Karpas-422 (cell line): ENCODE measurements at regions not wholly inside any gene's neighbourhood (a gene's known extent, or its start where the extent isn't known, plus 50 kb on each side); places are given as distances from the start of the nearest gene placed in this dataset.
A peak's percentile ranks its signal among the peaks of the same experiment; 100 is the strongest.
"Not testable (repeated sequence)": the region's sequence is repeated elsewhere in the genome, so short reads cannot be mapped to it uniquely, and the experiment has no call there.

Source experiments
- DNase-seq: peaks from one replicate; pipeline ENCODE4 v3.0.0-alpha.2; 2015
- H2AFZ ChIP-seq: fragments of 200-600 bp; sonication (generic); 2 replicates; pipeline ENCODE4 v1.6.1; 2014; ENCODE audit warnings: antibody characterized with exemption, low read length, mixed read lengths
- H3K27ac ChIP-seq: fragments of 200-600 bp; sonication (generic); 2 replicates; pipeline ENCODE4 v1.5.1; 2014; ENCODE audit warnings: mild to moderate bottlenecking, low read length, moderate library complexity
- H3K27me3 ChIP-seq: fragments of 200-600 bp; sonication (generic); 2 replicates; pipeline ENCODE4 v1.6.1; 2014; ENCODE audit warnings: low read length, mixed read lengths
- H3K36me3 ChIP-seq: fragments of 200-600 bp; sonication (generic); 2 replicates; pipeline ENCODE4 v1.6.1; 2014; ENCODE audit warnings: low read length, mixed read lengths; ENCODE audit not compliant: insufficient read depth
- H3K4me1 ChIP-seq: fragments of 200-600 bp; sonication (generic); 2 replicates; pipeline ENCODE4 v1.6.1; 2014; ENCODE audit warnings: mild to moderate bottlenecking, low read length, mixed read lengths
- H3K4me2 ChIP-seq: fragments of 200-600 bp; sonication (generic); 2 replicates; pipeline ENCODE4 v1.6.1; 2014; ENCODE audit warnings: low read length, low read depth, mild to moderate bottlenecking; ENCODE audit not compliant: poor library complexity, severe bottlenecking
- H3K4me3 ChIP-seq: fragments of 200-600 bp; sonication (generic); 2 replicates; pipeline ENCODE4 v1.5.1; 2014; ENCODE audit warnings: mild to moderate bottlenecking, antibody characterized with exemption, low read length, mixed read lengths
- H3K79me2 ChIP-seq: fragments of 200-600 bp; sonication (generic); 2 replicates; pipeline ENCODE4 v1.6.1; 2014; ENCODE audit warnings: mild to moderate bottlenecking, low read length, mixed read lengths
- H3K9ac ChIP-seq: fragments of 200-600 bp; sonication (generic); 2 replicates; pipeline ENCODE4 v1.6.0; 2014; ENCODE audit warnings: low read length
- H3K9me2 ChIP-seq: fragments of 200-600 bp; sonication (generic), shearing (Covaris generic); replicated peaks from 2 replicates; pipeline ENCODE4 v1.6.0; 2014; ENCODE audit warnings: mild to moderate bottlenecking, low read length, moderate library complexity; ENCODE audit not compliant: insufficient read depth
- H3K9me3 ChIP-seq: fragments of 300-700, 200-600 bp; sonication (generic); 2 replicates; pipeline ENCODE4 v1.6.1; 2014; ENCODE audit warnings: low read length, mixed read lengths
- H4K20me1 ChIP-seq: fragments of 200-600 bp; sonication (generic); 2 replicates; pipeline ENCODE4 v1.6.1; 2014; ENCODE audit warnings: mild to moderate bottlenecking, antibody characterized with exemption, low read length, low read depth; ENCODE audit not compliant: insufficient read depth

GRCh38 chr6:27694547-27694874 is 217.7 kb downstream of the OR2B2 start:
- peak overlapping the region; percentile 50 for H3K4me2 ChIP-seq
- H3K9me3 ChIP-seq = no peaks in the 10 kb centered on the region
- H3K79me2 ChIP-seq = no peaks in the 10 kb centered on the region
- no peaks in the 10 kb centered on the region for H3K9me2 ChIP-seq
- no peaks in the 10 kb centered on the region for H4K20me1 ChIP-seq
- DNase-seq = no peak
- no peak overlapping the region; the same call in 1 of the 2 replicates for H2AFZ ChIP-seq
- H3K27me3 ChIP-seq = no peaks in the 10 kb centered on the region
- peak overlapping the region; percentile 51; the same call in 1 of the 2 replicates for H3K4me3 ChIP-seq
- H3K27ac ChIP-seq = no peak overlapping the region
- H3K36me3 ChIP-seq = no peaks in the 10 kb centered on the region
- H3K4me1 ChIP-seq = no peaks in the 10 kb centered on the region
- H3K9ac ChIP-seq = peak overlapping the region; percentile 38; the same call in 1 of the 2 replicates

- Histone ChIP-seq H3K79me2 (no peaks in the 10 kb centered on the region), H3K4me2 (peak overlapping the region; percentile 50), H3K4me3 (peak overlapping the region; percentile 51), H3K27me3 (no peaks in the 10 kb centered on the region), H3K4me1 (no peaks in the 10 kb centered on the region), H3K27ac (no peak overlapping the region), H4K20me1 (no peaks in the 10 kb centered on the region), H3K36me3 (no peaks in the 10 kb centered on the region), H3K9me2 (no peaks in the 10 kb centered on the region), H3K9ac (peak overlapping the region; percentile 38), H3K9me3 (no peaks in the 10 kb centered on the region), H2AFZ (peak overlapping the region; percentile 46; the same call in 1 of the 2 replicates)
- no peak for DNase-seq
These were observed 218.2 kb downstream of the OR2B2 start for GRCh38 chr6:27693766-27694546.

- not testable (repeated sequence) for H3K9me2 ChIP-seq, H3K79me2 ChIP-seq, H2AFZ ChIP-seq, H3K36me3 ChIP-seq, DNase-seq, H3K4me3 ChIP-seq, H3K9me3 ChIP-seq, H3K27me3 ChIP-seq, H4K20me1 ChIP-seq, H3K4me1 ChIP-seq, H3K27ac ChIP-seq, H3K4me2 ChIP-seq, H3K9ac ChIP-seq
These were observed 219.2 kb upstream of the ZNF184 start for GRCh38 chr6:27692133-27692532.

GRCh38 chr6:27688014-27688586 is 215.2 kb upstream of the ZNF184 start:
- peaks cover 11% of the 10 kb centered on the region for H3K4me1 ChIP-seq
- H3K79me2 ChIP-seq = no peaks in the 10 kb centered on the region
- H3K4me2 ChIP-seq = peak overlapping the region; percentile 95
- H3K27me3 ChIP-seq = no peaks in the 10 kb centered on the region
- H3K4me3 ChIP-seq = peak overlapping the region; percentile 91
- peak overlapping the region; percentile 75 for H3K9ac ChIP-seq
- H3K36me3 ChIP-seq = no peaks in the 10 kb centered on the region
- H4K20me1 ChIP-seq = no peaks in the 10 kb centered on the region
- no peaks in the 10 kb centered on the region for H3K9me2 ChIP-seq
- H3K9me3 ChIP-seq = no peaks in the 10 kb centered on the region
- no peak overlapping the region for H3K27ac ChIP-seq
- H2AFZ ChIP-seq = peak overlapping the region; percentile 97
- DNase-seq = peak; percentile 95

GRCh38 chr6:27687154-27688013 is 214.5 kb upstream of the ZNF184 start:
- Histone ChIP-seq H3K4me3 (peak overlapping the region; percentile 91), H3K9ac (peak overlapping the region; percentile 75)

GRCh38 chr6:27685279-27685678 is 212.4 kb upstream of the ZNF184 start:
- peaks cover 11% of the 10 kb centered on the region for H3K4me1 ChIP-seq
- H3K4me2 ChIP-seq = no peak overlapping the region
- no peaks in the 10 kb centered on the region for H3K79me2 ChIP-seq

More at GRCh38 chr6:27687154-27688013, 214.5 kb upstream of the ZNF184 start:
- Histone ChIP-seq H3K27me3 (no peaks in the 10 kb centered on the region), H2AFZ (peak overlapping the region; percentile 97), H3K79me2 (no peaks in the 10 kb centered on the region), H3K27ac (no peak overlapping the region), H3K4me1 (peaks cover 11% of the 10 kb centered on the region), H3K4me2 (peak overlapping the region; percentile 95), H3K36me3 (no peaks in the 10 kb centered on the region), H4K20me1 (no peaks in the 10 kb centered on the region), H3K9me3 (no peaks in the 10 kb centered on the region), H3K9me2 (no peaks in the 10 kb centered on the region)
- peak; percentile 94 for DNase-seq

GRCh38 chr6:27684264-27685211 is 211.6 kb upstream of the ZNF184 start:
- Histone ChIP-seq H3K27ac (no peak overlapping the region), H3K4me3 (no peak overlapping the region), H3K27me3 (no peaks in the 10 kb centered on the region), H3K9me2 (no peaks in the 10 kb centered on the region), H4K20me1 (no peaks in the 10 kb centered on the region), H3K79me2 (no peaks in the 10 kb centered on the region), H3K36me3 (no peaks in the 10 kb centered on the region), H3K9me3 (no peaks in the 10 kb centered on the region), H2AFZ (no peak overlapping the region), H3K9ac (no peak overlapping the region), H3K4me2 (no peak overlapping the region), H3K4me1 (peaks cover 11% of the 10 kb centered on the region)
- DNase-seq = peak; percentile 79

More at GRCh38 chr6:27685279-27685678, 212.4 kb upstream of the ZNF184 start:
- H3K4me3 ChIP-seq = no peak overlapping the region
- H3K9ac ChIP-seq = no peak overlapping the region
- H3K36me3 ChIP-seq = no peaks in the 10 kb centered on the region
- H4K20me1 ChIP-seq = no peaks in the 10 kb centered on the region
- H3K9me3 ChIP-seq = no peaks in the 10 kb centered on the region
- no peak overlapping the region for H3K27ac ChIP-seq
- H3K9me2 ChIP-seq = no peaks in the 10 kb centered on the region
- no peak overlapping the region for H2AFZ ChIP-seq
- no peaks in the 10 kb centered on the region for H3K27me3 ChIP-seq
- no peak for DNase-seq
